Activated naive CD4-positive, alpha-beta T cell treated with anti-CD3 and anti-CD28 coated beads, Interleukin-2, amount 10 ng/mL, durations not matched to agents 7 days and 5 days (primary cell): ENCODE measurements at regions not wholly inside any gene's neighbourhood (a gene's known extent, or its start where the extent isn't known, plus 50 kb on each side); places are given as distances from the start of the nearest gene placed in this dataset.
"Not testable (repeated sequence)": the region's sequence is repeated elsewhere in the genome, so short reads cannot be mapped to it uniquely, and the experiment has no call there.

Experiments used
- CTCF ChIA-PET: fragments of 350-600 bp; sonication (Branson Sonifier 250); formaldehyde crosslinking; loops from one replicate; lab custom pipeline; 2021; ENCODE audit warnings: antibody characterized with exemption; lab: Charles Lee
- DNase-seq: peaks from one replicate; pipeline ENCODE4 v3.0.0-alpha.2; 2020
- H3K27ac Mint-ChIP-seq: one replicate; pipeline ENCODE4 v1.8.0; 2021; ENCODE audit warnings: mild to moderate bottlenecking, moderate library complexity, mixed read lengths
- H3K27me3 Mint-ChIP-seq: one replicate; pipeline ENCODE4 v1.8.0; 2021; ENCODE audit warnings: mild to moderate bottlenecking, mixed read lengths
- H3K36me3 Mint-ChIP-seq: one replicate; pipeline ENCODE4 v1.8.0; 2021; ENCODE audit warnings: mixed read lengths
- H3K4me1 Mint-ChIP-seq: one replicate; pipeline ENCODE4 v1.8.0; 2021; ENCODE audit warnings: mixed read lengths
- H3K4me3 Mint-ChIP-seq: one replicate; pipeline ENCODE4 v1.8.0; 2021; ENCODE audit warnings: mild to moderate bottlenecking, moderate library complexity, mixed read lengths
- H3K9me3 Mint-ChIP-seq: one replicate; pipeline ENCODE4 v1.8.0; 2021; ENCODE audit warnings: mixed read lengths

DNA sequence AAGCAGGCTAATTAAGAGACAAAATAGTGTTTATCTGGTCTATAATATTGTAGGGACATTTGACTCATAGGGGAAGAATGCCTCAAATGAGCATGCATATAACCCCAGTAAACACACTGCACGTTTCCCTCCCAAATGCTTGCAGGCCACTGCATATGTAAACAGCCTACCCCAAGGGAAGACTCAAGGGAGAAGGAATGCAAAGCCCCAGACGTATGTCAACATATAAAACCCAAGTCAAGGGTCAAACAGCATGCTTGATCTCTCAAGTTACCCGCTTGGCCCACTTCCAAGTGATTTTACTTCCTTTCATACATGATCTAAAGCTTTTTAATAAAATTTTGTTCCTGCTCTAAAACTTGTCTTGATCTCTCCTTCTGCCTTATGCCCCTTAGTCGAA is 1090.0 kb downstream of the OTOL1 start:
- H3K27ac Mint-ChIP-seq = no peak overlapping the region
- DNase-seq = no peak
- CTCF ChIA-PET = no interaction called here
- H3K36me3 Mint-ChIP-seq = no peaks in the 10 kb centered on the region
- no peaks in the 10 kb centered on the region for H3K4me1 Mint-ChIP-seq
- peaks cover 21% of the 10 kb centered on the region for H3K9me3 Mint-ChIP-seq
- H3K27me3 Mint-ChIP-seq = no peaks in the 10 kb centered on the region
- no peak overlapping the region for H3K4me3 Mint-ChIP-seq

DNA sequence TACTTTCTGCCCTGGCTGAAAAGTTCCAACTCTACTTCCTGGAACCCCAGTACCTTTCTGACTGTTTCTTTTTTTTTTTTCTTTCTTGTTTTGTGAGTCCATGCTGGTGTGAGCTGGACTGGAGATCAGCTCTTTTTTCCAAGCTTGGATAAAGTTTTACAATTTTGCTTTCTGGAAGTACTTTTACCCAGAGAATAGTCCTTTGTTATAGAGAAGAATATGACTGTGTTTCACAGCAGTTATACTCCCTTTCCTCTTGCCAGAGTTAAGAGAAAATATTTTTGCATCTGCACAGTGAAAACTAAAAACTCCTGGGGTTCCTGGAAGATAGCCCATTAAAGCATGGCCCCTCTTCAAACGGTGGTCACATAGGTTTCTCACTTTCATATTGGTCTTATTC is 1100.6 kb downstream of the OTOL1 start:
- H3K4me1 Mint-ChIP-seq = no peaks in the 10 kb centered on the region
- no peak for DNase-seq
- H3K27ac Mint-ChIP-seq = no peak overlapping the region

DNA sequence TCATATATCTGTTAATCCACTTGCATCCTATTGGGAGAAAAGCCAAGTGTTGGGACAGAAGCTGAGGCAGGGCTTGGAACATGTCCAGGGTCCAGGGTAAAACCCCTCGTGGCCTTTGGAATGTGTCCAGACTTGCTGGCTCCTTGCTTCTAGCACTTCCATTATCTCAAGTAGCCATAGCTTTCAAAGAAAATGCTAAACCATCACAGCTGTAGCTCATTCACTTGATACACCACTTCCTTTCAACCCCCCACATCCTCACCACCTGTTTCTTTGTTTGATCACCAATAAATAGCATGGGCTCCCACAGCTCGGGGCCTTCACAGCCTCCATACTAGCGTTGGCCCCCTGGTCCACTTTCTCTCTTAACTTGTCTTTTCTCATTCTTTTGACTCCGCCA is 1101.9 kb downstream of the OTOL1 start:
- H3K4me1 Mint-ChIP-seq, H3K4me3 Mint-ChIP-seq, CTCF ChIA-PET, DNase-seq, H3K36me3 Mint-ChIP-seq, H3K27ac Mint-ChIP-seq, H3K27me3 Mint-ChIP-seq: not testable (repeated sequence)
- H3K9me3 Mint-ChIP-seq = peaks cover 11% of the 10 kb centered on the region

More for the DNA sequence above, 1100.6 kb downstream of the OTOL1 start:
- peaks cover 11% of the 10 kb centered on the region for H3K9me3 Mint-ChIP-seq
- H3K4me3 Mint-ChIP-seq = no peak overlapping the region
- CTCF ChIA-PET = no interaction called here
- H3K36me3 Mint-ChIP-seq = no peaks in the 10 kb centered on the region
- H3K27me3 Mint-ChIP-seq = no peaks in the 10 kb centered on the region

DNA sequence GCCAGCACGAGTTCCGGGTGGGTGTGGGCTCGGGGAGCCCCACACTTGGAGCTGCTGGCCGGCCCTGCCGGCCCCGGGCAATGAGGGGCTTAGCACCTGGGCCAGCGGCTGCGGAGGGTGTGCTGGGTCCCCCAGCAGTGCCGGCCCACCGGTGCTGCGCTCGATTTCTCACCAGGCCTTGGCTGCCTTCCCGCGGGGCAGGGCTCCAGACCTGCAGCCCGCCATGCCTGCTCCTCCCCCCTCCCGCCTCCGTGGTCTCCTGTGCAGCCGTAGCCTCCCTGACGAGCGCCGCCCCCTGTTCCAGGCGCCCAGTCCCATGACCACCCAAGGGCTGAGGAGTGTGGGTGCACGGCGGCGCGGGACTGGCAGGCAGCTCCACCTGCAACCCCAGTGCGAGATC is 1103.1 kb downstream of the OTOL1 start:
- H3K36me3 Mint-ChIP-seq, H3K27me3 Mint-ChIP-seq, H3K27ac Mint-ChIP-seq, H3K4me1 Mint-ChIP-seq, H3K4me3 Mint-ChIP-seq, CTCF ChIA-PET, DNase-seq: not testable (repeated sequence)
- H3K9me3 Mint-ChIP-seq = peaks cover 11% of the 10 kb centered on the region

DNA sequence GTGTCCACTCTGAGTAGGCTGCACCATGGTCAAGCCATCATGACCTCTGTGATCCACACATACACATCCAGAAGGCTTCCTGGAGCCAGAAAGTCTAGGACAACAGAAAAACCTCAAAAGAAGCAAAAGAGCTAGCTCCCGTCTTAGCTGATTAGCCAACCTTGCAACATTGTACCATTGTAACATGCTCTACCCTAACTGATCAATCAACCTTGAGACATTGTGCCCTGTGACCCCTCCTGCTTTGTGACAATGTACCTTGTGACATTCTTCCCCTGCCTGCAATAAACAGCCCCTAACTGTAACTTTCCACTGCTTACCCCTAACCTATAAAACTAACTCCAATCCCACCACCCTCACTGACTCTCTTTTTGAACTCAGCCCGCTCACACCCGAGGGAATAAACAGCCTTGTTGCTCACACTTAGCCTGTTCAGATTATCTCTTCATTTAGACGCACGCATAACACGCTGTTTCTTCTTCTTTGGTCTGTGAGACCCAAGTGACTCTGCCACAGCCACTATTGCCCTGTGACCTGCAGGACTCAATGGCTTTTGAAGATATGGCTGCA is 1104.6 kb downstream of the OTOL1 start:
- no peaks in the 10 kb centered on the region for H3K4me1 Mint-ChIP-seq
- DNase-seq = no peak
- H3K9me3 Mint-ChIP-seq = peaks cover 16% of the 10 kb centered on the region
- H3K36me3 Mint-ChIP-seq = no peaks in the 10 kb centered on the region
- no peaks in the 10 kb centered on the region for H3K27me3 Mint-ChIP-seq
- no peak overlapping the region for H3K27ac Mint-ChIP-seq
- no peak overlapping the region for H3K4me3 Mint-ChIP-seq
- CTCF ChIA-PET = no interaction called here

DNA sequence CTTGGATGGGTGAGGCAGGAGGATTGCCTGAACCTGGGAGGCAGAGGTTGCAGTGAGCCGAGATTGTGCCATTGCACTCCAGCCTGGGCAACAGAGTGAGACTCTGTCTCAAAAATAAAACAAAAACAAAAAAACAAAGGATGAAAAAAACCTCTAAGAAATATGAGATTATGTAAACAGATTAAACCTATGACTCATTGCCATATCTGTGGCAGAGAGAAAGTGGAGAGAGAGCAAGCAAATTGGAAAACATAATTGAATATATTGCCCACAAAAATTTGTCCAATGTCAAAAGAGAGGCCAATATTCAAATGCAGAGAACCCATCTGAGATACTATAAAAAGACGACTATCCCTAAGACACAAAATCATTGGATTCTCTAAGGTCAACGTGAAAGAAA is 1106.0 kb downstream of the OTOL1 start:
- H3K27ac Mint-ChIP-seq = no peak overlapping the region
- no peaks in the 10 kb centered on the region for H3K4me1 Mint-ChIP-seq
- CTCF ChIA-PET = no interaction called here
- H3K27me3 Mint-ChIP-seq = no peaks in the 10 kb centered on the region
- peaks cover 16% of the 10 kb centered on the region for H3K9me3 Mint-ChIP-seq
- H3K36me3 Mint-ChIP-seq = no peaks in the 10 kb centered on the region
- no peak for DNase-seq
- H3K4me3 Mint-ChIP-seq = no peak overlapping the region

DNA sequence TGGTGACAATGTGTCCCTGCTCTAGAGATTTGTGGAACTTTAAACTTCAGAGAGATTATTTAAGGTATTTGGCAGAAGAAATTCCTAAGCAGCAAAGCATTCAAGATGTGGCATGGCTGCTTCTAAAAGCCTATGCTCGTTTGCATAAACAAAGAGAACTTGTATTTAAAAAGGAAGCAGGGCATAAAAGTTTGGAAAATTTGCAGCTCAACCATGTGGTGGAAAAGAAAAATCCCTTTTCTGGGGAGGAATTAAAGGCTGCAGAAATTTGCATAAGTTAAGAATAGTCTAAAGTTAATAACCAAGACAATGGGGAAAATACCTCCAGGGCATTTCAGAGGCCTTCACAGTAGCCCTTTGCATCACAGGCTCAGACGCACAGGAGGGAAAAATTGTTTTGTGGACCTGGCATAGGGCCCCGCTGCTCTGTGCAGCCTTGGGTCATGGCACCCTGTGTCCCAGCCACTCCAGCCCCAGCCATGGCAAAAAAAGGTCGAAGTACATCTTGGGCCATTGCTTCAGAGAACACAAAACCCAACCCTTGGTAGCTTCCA is 1109.1 kb downstream of the OTOL1 start:
- CTCF ChIA-PET = no interaction called here
- Mint-ChIP-seq H3K4me1 (no peaks in the 10 kb centered on the region), H3K27ac (no peak overlapping the region)

DNA sequence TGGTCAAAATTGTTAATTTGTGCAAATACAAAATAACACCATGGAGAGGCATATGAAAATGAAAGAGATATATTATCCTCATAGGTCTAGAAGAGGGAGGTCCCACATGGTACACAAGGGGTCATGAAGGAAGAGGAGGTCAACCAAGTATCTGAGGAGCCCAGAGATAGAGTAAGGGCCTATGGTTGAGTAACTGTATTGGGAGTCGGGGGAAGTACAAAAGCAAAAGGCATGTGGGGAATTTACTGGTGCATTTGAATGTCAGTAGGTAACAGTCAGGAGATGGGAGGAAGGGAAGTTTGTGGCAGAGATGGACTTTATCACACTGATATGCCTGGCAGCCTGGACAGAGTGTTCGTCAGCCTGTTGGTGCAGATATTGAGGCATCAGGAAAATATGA is 1113.7 kb downstream of the OTOL1 start:
- H3K27me3 Mint-ChIP-seq = no peaks in the 10 kb centered on the region
- no peak for DNase-seq
- peaks cover 4% of the 10 kb centered on the region for H3K9me3 Mint-ChIP-seq
- no peaks in the 10 kb centered on the region for H3K4me1 Mint-ChIP-seq
- no peaks in the 10 kb centered on the region for H3K36me3 Mint-ChIP-seq
- CTCF ChIA-PET = no interaction called here
- no peak overlapping the region for H3K4me3 Mint-ChIP-seq
- H3K27ac Mint-ChIP-seq = no peak overlapping the region

More for the DNA sequence above, 1109.1 kb downstream of the OTOL1 start:
- DNase-seq = no peak
- H3K9me3 Mint-ChIP-seq = peaks cover 14% of the 10 kb centered on the region
- H3K4me3 Mint-ChIP-seq = no peak overlapping the region
- H3K27me3 Mint-ChIP-seq = no peaks in the 10 kb centered on the region
- H3K36me3 Mint-ChIP-seq = no peaks in the 10 kb centered on the region

DNA sequence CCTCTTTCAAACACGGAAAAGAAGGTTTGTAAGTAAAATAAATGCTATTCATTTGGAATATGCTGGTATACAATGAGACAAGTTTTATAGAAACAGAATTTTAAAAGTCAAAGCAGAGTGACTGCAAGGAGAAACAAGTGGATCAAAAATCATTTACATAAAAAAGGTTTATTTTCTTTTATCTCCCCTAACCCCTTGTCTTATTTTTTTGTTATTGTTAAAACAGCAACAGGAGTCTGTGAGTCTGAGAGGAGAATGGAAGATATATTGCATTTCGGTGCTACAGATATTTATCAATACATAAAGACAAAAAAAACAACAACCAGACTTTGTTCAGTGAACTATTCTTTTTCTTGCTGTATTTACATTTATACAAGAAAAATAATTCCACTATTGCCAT is 1116.4 kb downstream of the OTOL1 start:
- H3K4me3 Mint-ChIP-seq = no peak overlapping the region
- H3K4me1 Mint-ChIP-seq = no peaks in the 10 kb centered on the region
- H3K9me3 Mint-ChIP-seq = peaks cover 3% of the 10 kb centered on the region
- no peaks in the 10 kb centered on the region for H3K36me3 Mint-ChIP-seq
- H3K27ac Mint-ChIP-seq = no peak overlapping the region
- CTCF ChIA-PET = no interaction called here
- no peak for DNase-seq
- H3K27me3 Mint-ChIP-seq = no peaks in the 10 kb centered on the region

DNA sequence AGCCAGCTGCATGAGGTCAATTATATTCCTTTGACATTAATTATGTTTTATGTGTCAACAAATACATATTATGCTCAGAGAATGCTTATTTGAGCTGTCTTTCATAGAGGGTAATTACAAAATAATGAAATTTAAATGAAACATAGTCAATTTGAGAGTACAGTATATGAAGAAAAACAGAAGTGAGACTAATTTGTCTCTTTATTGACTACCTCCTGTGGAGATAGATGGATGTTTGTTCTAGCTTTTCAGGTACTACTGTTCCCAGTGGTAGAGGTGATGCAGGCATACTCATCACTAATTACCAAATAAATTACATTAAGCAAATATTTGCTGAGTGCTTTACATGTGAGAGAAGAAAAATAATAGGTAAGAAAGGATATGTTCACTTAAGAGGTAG is 1129.6 kb downstream of the OTOL1 start:
- H3K4me3 Mint-ChIP-seq = no peak overlapping the region
- no peak for DNase-seq
- CTCF ChIA-PET = no interaction called here
- no peak overlapping the region for H3K27ac Mint-ChIP-seq
- H3K27me3 Mint-ChIP-seq = no peaks in the 10 kb centered on the region
- peaks cover 7% of the 10 kb centered on the region for H3K9me3 Mint-ChIP-seq
- no peaks in the 10 kb centered on the region for H3K36me3 Mint-ChIP-seq
- no peaks in the 10 kb centered on the region for H3K4me1 Mint-ChIP-seq

DNA sequence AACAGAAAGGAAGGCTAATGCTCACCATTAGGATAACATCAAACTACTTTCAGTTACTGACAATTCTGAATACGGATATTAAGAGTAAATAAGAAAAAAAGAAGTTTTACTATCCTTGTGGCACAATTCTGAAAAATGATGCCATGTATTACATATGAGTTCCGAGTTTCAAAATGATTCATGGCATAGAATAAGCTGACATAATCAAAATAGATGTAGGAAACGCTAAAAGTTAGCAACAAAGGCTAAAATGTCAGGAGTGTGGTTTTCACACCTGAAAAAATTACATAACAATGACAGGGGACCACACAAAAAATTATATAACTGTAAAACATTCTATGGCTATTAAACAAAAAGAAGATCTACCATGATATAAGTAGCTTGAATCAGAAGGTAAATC is 1131.9 kb downstream of the OTOL1 start:
- Mint-ChIP-seq H3K9me3 (peaks cover 5% of the 10 kb centered on the region), H3K27me3 (no peaks in the 10 kb centered on the region), H3K36me3 (no peaks in the 10 kb centered on the region), H3K4me3 (no peak overlapping the region), H3K27ac (no peak overlapping the region), H3K4me1 (no peaks in the 10 kb centered on the region)
- no peak for DNase-seq
- CTCF ChIA-PET = no interaction called here

DNA sequence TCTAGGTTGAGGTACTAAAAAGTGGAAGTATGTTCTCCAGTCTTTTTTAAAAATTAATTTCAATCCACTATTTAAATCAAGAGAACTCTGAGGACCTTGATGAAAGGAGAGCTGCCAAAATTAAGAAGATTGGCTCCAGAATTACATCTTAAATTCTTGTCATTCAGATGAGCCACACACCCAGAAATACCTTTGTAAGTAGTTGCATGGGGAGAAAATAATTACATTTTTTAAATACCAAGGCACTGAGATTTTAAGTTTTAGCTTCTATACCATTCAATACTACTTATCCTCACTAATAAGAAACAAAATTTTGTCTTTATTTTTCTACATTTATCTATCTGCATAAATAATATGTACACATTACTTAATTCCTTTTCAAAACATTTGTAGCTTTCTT is 1132.8 kb downstream of the OTOL1 start:
- Mint-ChIP-seq H3K4me3 (no peak overlapping the region), H3K36me3 (no peaks in the 10 kb centered on the region), H3K27me3 (no peaks in the 10 kb centered on the region), H3K27ac (no peak overlapping the region), H3K4me1 (no peaks in the 10 kb centered on the region), H3K9me3 (peaks cover 2% of the 10 kb centered on the region)
- DNase-seq = no peak
- CTCF ChIA-PET = no interaction called here

DNA sequence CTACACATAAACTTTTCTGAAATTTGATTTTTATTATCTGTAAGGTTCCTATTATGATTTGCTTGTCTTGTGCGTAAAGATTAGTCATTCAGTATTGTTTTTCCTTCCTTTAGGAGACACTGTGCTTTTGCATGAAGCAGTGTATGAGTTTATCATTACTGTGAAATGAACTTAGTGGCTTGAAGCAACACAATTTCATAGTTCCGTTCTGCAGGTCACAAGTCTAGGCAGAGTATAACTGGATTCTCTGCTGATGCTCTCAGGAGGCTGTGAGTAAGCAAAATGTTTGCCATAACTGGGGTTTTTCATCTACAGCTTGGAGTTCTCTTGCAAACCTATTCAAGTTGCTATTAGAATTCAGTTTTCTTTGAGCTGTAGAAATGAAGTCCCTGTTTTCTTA is 1136.1 kb downstream of the OTOL1 start:
- Mint-ChIP-seq H3K36me3 (no peaks in the 10 kb centered on the region), H3K27me3 (no peaks in the 10 kb centered on the region)
- DNase-seq = no peak

DNA sequence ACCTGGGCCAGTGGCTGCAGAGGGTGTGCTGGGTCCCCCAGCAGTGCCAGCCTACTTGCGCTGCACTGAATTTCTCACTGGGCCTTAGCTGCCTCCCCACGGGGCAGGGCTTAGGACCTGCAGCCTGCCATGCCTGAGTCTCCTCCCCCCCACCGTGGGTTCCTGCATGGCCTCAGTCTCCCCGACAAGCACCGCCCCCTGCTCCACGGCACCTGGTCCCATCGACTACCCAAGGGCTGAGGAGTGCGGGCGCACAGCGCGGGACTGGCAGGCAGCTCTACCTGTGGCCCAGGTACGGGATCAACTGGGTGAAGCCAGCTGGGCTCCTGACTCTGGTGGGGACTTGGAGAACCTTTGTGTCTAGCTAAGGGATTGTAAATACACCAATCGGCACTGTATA is 1143.6 kb downstream of the OTOL1 start:
- H3K4me1 Mint-ChIP-seq, H3K27ac Mint-ChIP-seq, H3K4me3 Mint-ChIP-seq, H3K36me3 Mint-ChIP-seq, H3K9me3 Mint-ChIP-seq, H3K27me3 Mint-ChIP-seq, DNase-seq, CTCF ChIA-PET: not testable (repeated sequence)

More for the DNA sequence above, 1136.1 kb downstream of the OTOL1 start:
- H3K9me3 Mint-ChIP-seq = peaks cover 6% of the 10 kb centered on the region
- no peaks in the 10 kb centered on the region for H3K4me1 Mint-ChIP-seq
- CTCF ChIA-PET = no interaction called here
- H3K27ac Mint-ChIP-seq = no peak overlapping the region
- no peak overlapping the region for H3K4me3 Mint-ChIP-seq

DNA sequence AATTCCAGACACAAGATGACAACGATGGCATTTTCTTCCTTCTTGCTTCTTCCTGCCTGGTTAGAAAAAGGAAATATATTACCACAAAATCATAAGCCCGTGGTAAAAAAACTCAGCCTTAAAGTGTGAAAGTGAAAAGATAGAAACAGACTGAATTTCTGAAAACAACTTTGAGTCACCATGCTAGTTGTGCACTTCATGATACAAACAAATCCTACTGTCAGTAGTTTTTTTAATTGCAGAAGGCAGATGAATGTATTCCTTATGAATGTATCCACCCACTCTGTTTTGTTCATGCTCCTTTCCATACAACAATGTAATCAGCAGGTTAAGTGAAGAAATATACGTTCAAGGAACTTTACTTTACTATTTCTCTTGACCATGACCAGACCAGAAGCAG is 1144.7 kb downstream of the OTOL1 start:
- no peaks in the 10 kb centered on the region for H3K27me3 Mint-ChIP-seq
- peaks cover 6% of the 10 kb centered on the region for H3K9me3 Mint-ChIP-seq
- no peak overlapping the region for H3K4me3 Mint-ChIP-seq
- no peaks in the 10 kb centered on the region for H3K36me3 Mint-ChIP-seq
- H3K4me1 Mint-ChIP-seq = no peaks in the 10 kb centered on the region
- no peak overlapping the region for H3K27ac Mint-ChIP-seq
- DNase-seq = no peak
- CTCF ChIA-PET = no interaction called here

DNA sequence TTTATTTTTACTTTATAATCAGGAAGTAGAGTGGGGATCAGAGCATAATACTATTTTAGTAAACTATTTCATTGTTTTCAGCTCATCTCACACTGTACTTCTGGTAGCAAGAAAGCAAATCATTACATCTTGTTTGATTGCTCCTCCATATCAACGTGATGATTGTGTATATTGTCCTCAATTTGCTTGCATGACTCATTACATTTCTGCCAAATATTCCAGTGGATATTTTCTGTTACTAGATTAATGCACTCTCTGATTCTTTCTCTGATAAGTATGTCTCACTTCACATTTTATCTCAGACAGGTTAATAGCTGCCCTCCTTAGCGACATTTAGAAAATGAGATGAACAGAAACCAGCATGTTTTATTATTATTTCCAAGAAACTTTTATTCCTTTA is 1145.3 kb downstream of the OTOL1 start:
- peaks cover 10% of the 10 kb centered on the region for H3K9me3 Mint-ChIP-seq
- H3K27ac Mint-ChIP-seq = no peak overlapping the region
- DNase-seq = no peak
- no peak overlapping the region for H3K4me3 Mint-ChIP-seq
- no peaks in the 10 kb centered on the region for H3K27me3 Mint-ChIP-seq
- H3K4me1 Mint-ChIP-seq = no peaks in the 10 kb centered on the region
- CTCF ChIA-PET = no interaction called here
- H3K36me3 Mint-ChIP-seq = no peaks in the 10 kb centered on the region
